ENCODE measurements at regions not wholly inside any gene's neighbourhood (a gene's known extent, or its start where the extent isn't known, plus 50 kb on each side); places are given as distances from the start of the nearest gene placed in this dataset.
A peak's percentile ranks its signal among the peaks of the same experiment; 100 is the strongest.

- H3K14ac ChIP-seq (ENCODE audit: low read length), result no peak overlapping the region
- no peak for DNase-seq
- no peaks in the 10 kb centered on the region for H3K4me1 ChIP-seq (ENCODE audit: control insufficient read depth in 1 of 2, insufficient read depth in 2 of 2, low read length in 2 of 2)
- H3K4me3 ChIP-seq (ENCODE audit: low read depth, low read length), result no peak overlapping the region
- no peak overlapping the region for H2BK12ac ChIP-seq (ENCODE audit: low read length)
- no peak overlapping the region for H3K23ac ChIP-seq (ENCODE audit: low read length)
- no peaks in the 10 kb centered on the region for H3K36me3 ChIP-seq (ENCODE audit: control insufficient read depth in 1 of 2, insufficient read depth in 2 of 2, low read length in 2 of 2)
- H3K4ac ChIP-seq (ENCODE audit: low read depth, low read length), result no peak overlapping the region
- no peak overlapping the region for H3K4me2 ChIP-seq (ENCODE audit: low read length)
- H3K27me3 ChIP-seq (ENCODE audit: insufficient read depth, low read length), result no peaks in the 10 kb centered on the region
- no CpG with 5 or more reads among the region's 1 CpG for WGBS (ENCODE audit: extremely low coverage, insufficient coverage, insufficient read length)
- H4K12ac ChIP-seq (ENCODE audit: low read depth, low read length), result no peak overlapping the region
- no peak overlapping the region for H2AFZ ChIP-seq (ENCODE audit: insufficient read depth, low read length, poor library complexity)
- H2AK5ac ChIP-seq (ENCODE audit: low read length), result no peak overlapping the region
- no peaks in the 10 kb centered on the region for H3K79me2 ChIP-seq (ENCODE audit: control insufficient read depth, insufficient read depth, low read length, poor library complexity)
- no peak overlapping the region for H3K9ac ChIP-seq (ENCODE audit: low read length)
- H2BK5ac ChIP-seq (ENCODE audit: low read depth, low read length, poor library complexity), result no peak overlapping the region
- H2BK120ac ChIP-seq (ENCODE audit: insufficient read depth, low read length, poor library complexity), result no peak overlapping the region
- H4K91ac ChIP-seq (ENCODE audit: low read depth, low read length), result no peak overlapping the region
- H3K79me1 ChIP-seq (ENCODE audit: low read length), result no peaks in the 10 kb centered on the region
- peaks cover 8% of the 10 kb centered on the region for H3K9me3 ChIP-seq (ENCODE audit: insufficient read depth, low read depth, low read length)
- H3K18ac ChIP-seq (ENCODE audit: low read length), result no peak overlapping the region
- no peak overlapping the region for H4K8ac ChIP-seq (ENCODE audit: low read depth, low read length)
- no peak overlapping the region for H3K27ac ChIP-seq (ENCODE audit: low read depth, low read length)
These were observed 77.1 kb upstream of the WSB1 start for GRCh38 chr17:27216836-27217235.

DNA sequence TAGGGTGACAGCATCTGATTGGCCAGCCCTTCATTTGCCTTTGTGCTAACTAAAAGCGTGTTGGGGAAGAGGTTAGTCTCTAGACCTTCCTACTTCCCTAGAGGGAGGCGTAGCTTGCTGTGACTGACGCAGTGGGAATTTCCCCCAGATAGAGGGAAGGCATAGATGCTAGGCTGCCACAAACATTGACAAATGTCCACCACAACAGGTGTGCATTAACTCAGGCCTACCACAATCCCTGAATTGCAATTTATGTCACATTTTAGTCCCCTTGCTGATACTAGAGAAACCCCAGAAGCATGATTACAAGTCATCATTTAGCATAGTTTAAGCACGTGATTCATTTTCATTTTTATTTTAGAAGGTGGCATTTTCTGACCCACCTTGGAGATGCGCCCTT is 76.3 kb upstream of the WSB1 start:
- Histone ChIP-seq H3K36me3 (ENCODE audit: control insufficient read depth in 1 of 2, insufficient read depth in 2 of 2, low read length in 2 of 2) (no peaks in the 10 kb centered on the region), H2AK5ac (ENCODE audit: low read length) (no peak overlapping the region), H4K12ac (ENCODE audit: low read depth, low read length) (no peak overlapping the region), H2BK120ac (ENCODE audit: insufficient read depth, low read length, poor library complexity) (no peak overlapping the region), H3K79me1 (ENCODE audit: low read length) (no peaks in the 10 kb centered on the region), H2BK12ac (ENCODE audit: low read length) (no peak overlapping the region), H3K9me3 (ENCODE audit: insufficient read depth, low read depth, low read length) (peaks cover 8% of the 10 kb centered on the region), H2BK5ac (ENCODE audit: low read depth, low read length, poor library complexity) (no peak overlapping the region), H3K14ac (ENCODE audit: low read length) (no peak overlapping the region), H3K27ac (ENCODE audit: low read depth, low read length) (no peak overlapping the region), H3K4ac (ENCODE audit: low read depth, low read length) (no peak overlapping the region), H3K18ac (ENCODE audit: low read length) (no peak overlapping the region), H3K4me1 (ENCODE audit: control insufficient read depth in 1 of 2, insufficient read depth in 2 of 2, low read length in 2 of 2) (no peaks in the 10 kb centered on the region), H3K4me2 (ENCODE audit: low read length) (no peak overlapping the region), H2AFZ (ENCODE audit: insufficient read depth, low read length, poor library complexity) (no peak overlapping the region), H4K8ac (ENCODE audit: low read depth, low read length) (no peak overlapping the region), H3K79me2 (ENCODE audit: control insufficient read depth, insufficient read depth, low read length, poor library complexity) (no peaks in the 10 kb centered on the region), H3K9ac (ENCODE audit: low read length) (no peak overlapping the region), H3K4me3 (ENCODE audit: low read depth, low read length) (no peak overlapping the region), H4K91ac (ENCODE audit: low read depth, low read length) (no peak overlapping the region), H3K27me3 (ENCODE audit: insufficient read depth, low read length) (no peaks in the 10 kb centered on the region), H3K23ac (ENCODE audit: low read length) (no peak overlapping the region)
- peak in 1 of 2 donors; percentile 18 for DNase-seq
- WGBS (ENCODE audit: extremely low coverage, insufficient coverage, insufficient read length), result no CpG with 5 or more reads among the region's 5 CpGs

DNA sequence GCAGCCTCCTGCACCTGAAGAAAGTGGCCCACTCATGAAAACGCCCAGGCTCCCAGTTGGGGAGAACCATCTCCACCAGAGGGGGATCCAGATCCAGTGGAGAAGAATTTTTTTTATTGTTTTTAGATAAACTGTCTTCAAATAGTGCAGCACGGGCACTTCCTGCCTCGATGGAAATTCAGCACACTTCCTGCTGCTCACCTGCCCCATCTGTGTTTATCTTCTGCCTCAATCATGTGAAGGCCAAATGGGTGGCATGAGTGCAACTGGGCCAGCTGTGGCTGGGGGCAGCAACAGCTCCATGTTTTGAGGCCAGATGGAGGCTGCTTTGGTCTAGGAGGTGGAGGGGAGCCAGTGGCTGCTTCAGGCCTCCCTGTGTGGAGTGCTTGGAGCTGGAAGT is 75.9 kb upstream of the WSB1 start:
- Histone ChIP-seq H3K18ac (ENCODE audit: low read length) (no peak overlapping the region), H3K9me3 (ENCODE audit: insufficient read depth, low read depth, low read length) (peaks cover 8% of the 10 kb centered on the region), H2AFZ (ENCODE audit: insufficient read depth, low read length, poor library complexity) (no peak overlapping the region), H3K4me2 (ENCODE audit: low read length) (no peak overlapping the region), H3K79me1 (ENCODE audit: low read length) (no peaks in the 10 kb centered on the region), H4K91ac (ENCODE audit: low read depth, low read length) (no peak overlapping the region), H3K23ac (ENCODE audit: low read length) (no peak overlapping the region), H3K27me3 (ENCODE audit: insufficient read depth, low read length) (no peaks in the 10 kb centered on the region), H3K9ac (ENCODE audit: low read length) (no peak overlapping the region), H3K14ac (ENCODE audit: low read length) (no peak overlapping the region), H4K12ac (ENCODE audit: low read depth, low read length) (no peak overlapping the region), H4K8ac (ENCODE audit: low read depth, low read length) (no peak overlapping the region), H2AK5ac (ENCODE audit: low read length) (no peak overlapping the region), H3K4ac (ENCODE audit: low read depth, low read length) (no peak overlapping the region), H3K4me3 (ENCODE audit: low read depth, low read length) (no peak overlapping the region), H3K79me2 (ENCODE audit: control insufficient read depth, insufficient read depth, low read length, poor library complexity) (no peaks in the 10 kb centered on the region), H3K36me3 (ENCODE audit: control insufficient read depth in 1 of 2, insufficient read depth in 2 of 2, low read length in 2 of 2) (no peaks in the 10 kb centered on the region), H2BK120ac (ENCODE audit: insufficient read depth, low read length, poor library complexity) (no peak overlapping the region), H3K27ac (ENCODE audit: low read depth, low read length) (no peak overlapping the region), H2BK5ac (ENCODE audit: low read depth, low read length, poor library complexity) (no peak overlapping the region), H3K4me1 (ENCODE audit: control insufficient read depth in 1 of 2, insufficient read depth in 2 of 2, low read length in 2 of 2) (no peaks in the 10 kb centered on the region), H2BK12ac (ENCODE audit: low read length) (no peak overlapping the region)
- no CpG with 5 or more reads among the region's 3 CpGs for WGBS (ENCODE audit: extremely low coverage, insufficient coverage, insufficient read length)
- DNase-seq, result no peak

DNA sequence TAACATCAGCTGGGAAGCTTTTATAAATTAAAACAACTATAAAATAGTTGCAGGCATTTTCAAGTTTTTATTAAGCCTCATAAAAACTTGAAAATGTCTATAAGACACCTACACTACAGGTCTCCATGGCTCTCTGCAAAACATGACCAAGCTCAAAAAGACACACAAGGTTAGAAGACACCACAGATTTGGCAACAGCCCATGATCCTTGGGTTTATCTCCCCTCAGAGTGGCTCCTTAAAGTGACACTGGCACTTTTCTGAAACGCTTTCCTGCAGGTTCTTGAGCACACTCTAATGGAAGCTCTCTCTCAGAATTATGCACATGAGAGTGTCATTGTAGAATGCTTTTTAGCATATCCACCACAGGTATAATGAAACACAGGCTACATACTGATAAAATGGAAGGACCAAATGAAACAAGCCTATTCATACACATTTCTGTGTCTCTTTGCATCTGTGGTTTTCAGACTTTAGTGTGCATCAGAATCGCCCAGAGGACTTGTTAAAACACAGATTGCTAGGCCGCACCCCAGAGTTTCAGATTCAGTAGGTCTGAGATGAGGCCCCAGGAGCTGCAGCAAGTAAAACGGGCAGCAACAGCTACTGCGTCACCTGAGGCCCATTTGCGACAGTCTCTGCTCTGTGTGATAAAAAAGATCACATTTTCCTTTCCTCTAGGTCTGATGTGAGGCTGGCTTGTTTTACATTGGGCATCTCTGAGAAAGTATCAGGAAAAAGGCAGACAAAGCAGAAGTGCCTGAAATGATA is 75.0 kb upstream of the WSB1 start:
- H2BK120ac ChIP-seq (ENCODE audit: insufficient read depth, low read length, poor library complexity), result no peak overlapping the region
- no peak overlapping the region for H2AK5ac ChIP-seq (ENCODE audit: low read length)
- no peak overlapping the region for H3K27ac ChIP-seq (ENCODE audit: low read depth, low read length)
- no peak overlapping the region for H2BK5ac ChIP-seq (ENCODE audit: low read depth, low read length, poor library complexity)
- no peak overlapping the region for H3K4me3 ChIP-seq (ENCODE audit: low read depth, low read length)
- no peak overlapping the region for H4K91ac ChIP-seq (ENCODE audit: low read depth, low read length)
- no peak overlapping the region for H3K9ac ChIP-seq (ENCODE audit: low read length)
- no peaks in the 10 kb centered on the region for H3K27me3 ChIP-seq (ENCODE audit: insufficient read depth, low read length)
- no peaks in the 10 kb centered on the region for H3K79me1 ChIP-seq (ENCODE audit: low read length)
- no peak overlapping the region for H2AFZ ChIP-seq (ENCODE audit: insufficient read depth, low read length, poor library complexity)
- H3K4ac ChIP-seq (ENCODE audit: low read depth, low read length), result no peak overlapping the region
- no peaks in the 10 kb centered on the region for H3K79me2 ChIP-seq (ENCODE audit: control insufficient read depth, insufficient read depth, low read length, poor library complexity)
- H4K12ac ChIP-seq (ENCODE audit: low read depth, low read length), result no peak overlapping the region
- H2BK12ac ChIP-seq (ENCODE audit: low read length), result no peak overlapping the region
- H3K4me1 ChIP-seq (ENCODE audit: control insufficient read depth in 1 of 2, insufficient read depth in 2 of 2, low read length in 2 of 2), result no peaks in the 10 kb centered on the region
- no peak overlapping the region for H3K14ac ChIP-seq (ENCODE audit: low read length)
- no CpG with 5 or more reads among the region's 6 CpGs for WGBS (ENCODE audit: extremely low coverage, insufficient coverage, insufficient read length)
- H3K9me3 ChIP-seq (ENCODE audit: insufficient read depth, low read depth, low read length), result peaks cover 8% of the 10 kb centered on the region
- H3K4me2 ChIP-seq (ENCODE audit: low read length), result no peak overlapping the region
- DNase-seq, result no peak
- no peak overlapping the region for H3K18ac ChIP-seq (ENCODE audit: low read length)
- no peak overlapping the region for H4K8ac ChIP-seq (ENCODE audit: low read depth, low read length)
- no peaks in the 10 kb centered on the region for H3K36me3 ChIP-seq (ENCODE audit: control insufficient read depth in 1 of 2, insufficient read depth in 2 of 2, low read length in 2 of 2)
- H3K23ac ChIP-seq (ENCODE audit: low read length), result no peak overlapping the region
